WTC11 (cell line): ENCODE measurements at regions not wholly inside any gene's neighbourhood (a gene's known extent, or its start where the extent isn't known, plus 50 kb on each side); places are given as distances from the start of the nearest gene placed in this dataset.

Experiments used
- ATAC-seq: fragments of 200-7000 bp; cut with Tn5 transposase; 2 replicates; pipeline ENCODE4 v1.10.0; 2021; ENCODE audit warnings: mild to moderate bottlenecking, moderate library complexity
- CTCF ChIA-PET: fragments of 300-600 bp; sonication (Branson Sonifier 250); formaldehyde crosslinking; loops from one replicate; lab custom pipeline; 2021; ENCODE audit warnings: antibody characterized with exemption; lab: Charles Lee
- POLR2A ChIA-PET: fragments of 350-600 bp; sonication (Branson Sonifier 250); formaldehyde crosslinking; loops from one replicate; lab custom pipeline; 2021; ENCODE audit warnings: antibody characterized with exemption; lab: Charles Lee
- DNase-seq: peaks from one replicate; pipeline ENCODE4 v3.0.0; 2021; ENCODE audit warnings: low spot score
- H3K27ac Mint-ChIP-seq: 2 replicates; pipeline ENCODE4 v1.8.0; 2021; ENCODE audit warnings: mixed read lengths
- H3K27me3 Mint-ChIP-seq: 2 replicates; pipeline ENCODE4 v1.8.0; 2021; ENCODE audit warnings: low read depth, mild to moderate bottlenecking, moderate library complexity, mixed read lengths
- H3K36me3 Mint-ChIP-seq: 2 replicates; pipeline ENCODE4 v1.8.0; 2021; ENCODE audit warnings: mixed read lengths
- H3K4me1 Mint-ChIP-seq: 2 replicates; pipeline ENCODE4 v1.8.0; 2022; ENCODE audit warnings: mixed read lengths
- H3K4me3 Mint-ChIP-seq: 2 replicates; pipeline ENCODE4 v1.8.0; 2021; ENCODE audit warnings: mild to moderate bottlenecking, moderate library complexity, mixed read lengths
- H3K9me3 Mint-ChIP-seq: 2 replicates; pipeline ENCODE4 v1.8.0; 2021; ENCODE audit warnings: mixed read lengths
- ATF1 ChIP-seq: sonication (generic); formaldehyde crosslinking; IDR thresholded peaks from 2 replicates; pipeline ENCODE4 v1.8.1; 2023; ENCODE audit warnings: mild to moderate bottlenecking, moderate library complexity, missing genetic modification reagents
- ATF6 ChIP-seq: sonication (generic); formaldehyde crosslinking; IDR thresholded peaks from 2 replicates; pipeline ENCODE4 v1.8.1; 2023; ENCODE audit warnings: mild to moderate bottlenecking, missing genetic modification reagents
- E2F5 ChIP-seq: sonication (generic); formaldehyde crosslinking; IDR thresholded peaks from 2 replicates; pipeline ENCODE4 v1.8.1; 2022; ENCODE audit warnings: mild to moderate bottlenecking, moderate library complexity, missing genetic modification reagents
- EMX1 ChIP-seq: fragments of 250-450 bp; sonication (Bioruptor Pico); IDR thresholded peaks from 2 replicates; pipeline ENCODE4 v1.8.0; 2021; ENCODE audit warnings: mild to moderate bottlenecking
- ESRRA ChIP-seq: sonication (generic); formaldehyde crosslinking; IDR thresholded peaks from 2 replicates; pipeline ENCODE4 v1.8.1; 2022; ENCODE audit warnings: mild to moderate bottlenecking, missing genetic modification reagents, borderline replicate concordance
- GTF2I ChIP-seq: fragments of 250-450 bp; sonication (Bioruptor Pico); conservative IDR thresholded peaks from 2 replicates; pipeline ENCODE4 v1.4.0; 2021; ENCODE audit warnings: mild to moderate bottlenecking
- MLX ChIP-seq: sonication (generic); formaldehyde crosslinking; IDR thresholded peaks from 2 replicates; pipeline ENCODE4 v1.8.1; 2023; ENCODE audit warnings: mild to moderate bottlenecking, missing genetic modification reagents, moderate library complexity
- SMAD3 ChIP-seq: sonication (generic); formaldehyde crosslinking; IDR thresholded peaks from 2 replicates; pipeline ENCODE4 v1.8.0; 2022; ENCODE audit warnings: missing genetic modification reagents, mild to moderate bottlenecking, borderline replicate concordance
- SP1 ChIP-seq: sonication (generic); formaldehyde crosslinking; conservative IDR thresholded peaks from 2 replicates; pipeline ENCODE4 v1.8.1; 2022; ENCODE audit warnings: missing genetic modification reagents
- TCF7 ChIP-seq: sonication (generic); formaldehyde crosslinking; IDR thresholded peaks from 2 replicates; pipeline ENCODE4 v1.8.0; 2022; ENCODE audit warnings: mild to moderate bottlenecking, low read depth, missing genetic modification reagents, moderate library complexity
- TEAD1 ChIP-seq: sonication (generic); formaldehyde crosslinking; IDR thresholded peaks from 2 replicates; pipeline ENCODE4 v1.8.0; 2022; ENCODE audit warnings: mild to moderate bottlenecking, missing genetic modification reagents
- ZMAT4 ChIP-seq: fragments of 250-450 bp; sonication (Bioruptor Pico); IDR thresholded peaks from 2 replicates; pipeline ENCODE4 v1.9.0; 2021; ENCODE audit warnings: mild to moderate bottlenecking
- ZNF121 ChIP-seq: sonication (generic); formaldehyde crosslinking; IDR thresholded peaks from 2 replicates; pipeline ENCODE4 v1.8.0; 2023; ENCODE audit warnings: missing genetic modification reagents
- ZNF281 ChIP-seq: sonication (generic); formaldehyde crosslinking; IDR thresholded peaks from 2 replicates; pipeline ENCODE4 v1.8.0; 2023; ENCODE audit warnings: mild to moderate bottlenecking, missing genetic modification reagents
- ZNF423 ChIP-seq: fragments of 250-450 bp; sonication (Bioruptor Pico); IDR thresholded peaks from 2 replicates; pipeline ENCODE4 v2.1.2; 2022; ENCODE audit warnings: mild to moderate bottlenecking, moderate library complexity

GRCh38 chr2:104678181-104678580, 175.7 kb upstream of the POU3F3 start (continued):
- TF ChIP-seq EMX1 (CRISPR knock-in tag) (no peak), ATF1 (CRISPR knock-in tag) (no peak), GTF2I (CRISPR knock-in tag) (no peak), TEAD1 (CRISPR knock-in tag) (no peak), ZMAT4 (no peak), ZNF423 (CRISPR knock-in tag) (no peak), E2F5 (CRISPR knock-in tag) (no peak)
- TF ChIP-seq, all 79 proteins: peak for 0

GRCh38 chr2:104685591-104685990, 168.3 kb upstream of the POU3F3 start:
- Mint-ChIP-seq H3K4me3 (no peak overlapping the region), H3K36me3 (no peaks in the 10 kb centered on the region), H3K27ac (no peak overlapping the region), H3K4me1 (no peaks in the 10 kb centered on the region), H3K27me3 (no peaks in the 10 kb centered on the region), H3K9me3 (no peaks in the 10 kb centered on the region)
- no peak for DNase-seq
- CTCF ChIA-PET: no interaction called here
- POLR2A ChIA-PET: no interaction called here
- no peak for ATAC-seq
- TF ChIP-seq ZNF281 (CRISPR knock-in tag) (no peak), ZNF121 (CRISPR knock-in tag) (no peak), ESRRA (CRISPR knock-in tag) (no peak), ATF1 (CRISPR knock-in tag) (no peak)

- Mint-ChIP-seq H3K4me3 (no peak overlapping the region), H3K9me3 (no peaks in the 10 kb centered on the region), H3K4me1 (no peaks in the 10 kb centered on the region)
Measured at GRCh38 chr2:104687147-104687546, 166.8 kb upstream of the POU3F3 start.

More at GRCh38 chr2:104687147-104687546, 166.8 kb upstream of the POU3F3 start:
- no peak for ATAC-seq
- TF ChIP-seq SP1 (CRISPR knock-in tag): no peak
- TF ChIP-seq MLX (CRISPR knock-in tag): no peak
- no peak for TF ChIP-seq TCF7
- TF ChIP-seq ATF6 (CRISPR knock-in tag): no peak
- TF ChIP-seq SMAD3 (CRISPR knock-in tag): no peak
- TF ChIP-seq, all 79 proteins: peak for 0
- CTCF ChIA-PET: no interaction called here
- DNase-seq: no peak
- Mint-ChIP-seq H3K36me3 (no peaks in the 10 kb centered on the region), H3K27ac (no peak overlapping the region), H3K27me3 (no peaks in the 10 kb centered on the region)
- POLR2A ChIA-PET: no interaction called here
